Activated CD4-positive, alpha-beta memory T cell treated with anti-CD3 and anti-CD28 coated beads for 36 hours (primary cell): ENCODE measurements at regions not wholly inside any gene's neighbourhood (a gene's known extent, or its start where the extent isn't known, plus 50 kb on each side); places are given as distances from the start of the nearest gene placed in this dataset.

Experiments used
- CTCF ChIA-PET: fragments of 350-600 bp; sonication (Branson Sonifier 250); formaldehyde crosslinking; loops from one replicate; lab custom pipeline; 2021; ENCODE audit warnings: antibody characterized with exemption, inconsistent platforms; lab: Charles Lee
- POLR2A ChIA-PET: fragments of 350-600 bp; sonication (Branson Sonifier 250); formaldehyde crosslinking; loops from one replicate; lab custom pipeline; 2021; ENCODE audit warnings: antibody characterized with exemption; lab: Charles Lee
- DNase-seq: peaks from one replicate; pipeline ENCODE4 v3.0.0-alpha.2; 2020
- H3K27ac Mint-ChIP-seq: one replicate; pipeline ENCODE4 v1.8.0; 2021; ENCODE audit warnings: mixed read lengths
- H3K27me3 Mint-ChIP-seq: one replicate; pipeline ENCODE4 v1.8.0; 2021; ENCODE audit warnings: mixed read lengths
- H3K36me3 Mint-ChIP-seq: one replicate; pipeline ENCODE4 v1.8.0; 2021; ENCODE audit warnings: mixed read lengths
- H3K4me1 Mint-ChIP-seq: one replicate; pipeline ENCODE4 v1.8.0; 2021; ENCODE audit warnings: low read depth, mixed read lengths
- H3K4me3 Mint-ChIP-seq: one replicate; pipeline ENCODE4 v1.8.0; 2021; ENCODE audit warnings: mild to moderate bottlenecking, mixed read lengths
- H3K9me3 Mint-ChIP-seq: one replicate; pipeline ENCODE4 v1.8.0; 2021; ENCODE audit warnings: mixed read lengths
- intact Hi-C: fragments of 100-400 bp; cut with micrococcal nuclease; formaldehyde crosslinking; loops from one replicate; pipeline ENCODE4 v1.15.1; 2023

- Mint-ChIP-seq H3K36me3 (no peaks in the 10 kb centered on the region), H3K27me3 (no peaks in the 10 kb centered on the region), H3K4me3 (no peak overlapping the region), H3K9me3 (peaks cover 17% of the 10 kb centered on the region), H3K27ac (no peak overlapping the region), H3K4me1 (no peaks in the 10 kb centered on the region)
- ChIA-PET CTCF (no interaction called here), POLR2A (no interaction called here)
- DNase-seq = no peak
- intact Hi-C loops = no loop called here
Measured at GRCh38 chr7:125412890-125413665, 483.5 kb upstream of the POT1 start.

- ChIA-PET CTCF (no interaction called here), POLR2A (no interaction called here)
- DNase-seq = no peak
- Mint-ChIP-seq H3K27me3 (no peaks in the 10 kb centered on the region), H3K27ac (no peak overlapping the region), H3K9me3 (peaks cover 11% of the 10 kb centered on the region), H3K4me1 (no peaks in the 10 kb centered on the region), H3K4me3 (no peak overlapping the region), H3K36me3 (no peaks in the 10 kb centered on the region)
- intact Hi-C loops = no loop called here
Measured at GRCh38 chr7:125409921-125410320, 480.3 kb upstream of the POT1 start.

DNA sequence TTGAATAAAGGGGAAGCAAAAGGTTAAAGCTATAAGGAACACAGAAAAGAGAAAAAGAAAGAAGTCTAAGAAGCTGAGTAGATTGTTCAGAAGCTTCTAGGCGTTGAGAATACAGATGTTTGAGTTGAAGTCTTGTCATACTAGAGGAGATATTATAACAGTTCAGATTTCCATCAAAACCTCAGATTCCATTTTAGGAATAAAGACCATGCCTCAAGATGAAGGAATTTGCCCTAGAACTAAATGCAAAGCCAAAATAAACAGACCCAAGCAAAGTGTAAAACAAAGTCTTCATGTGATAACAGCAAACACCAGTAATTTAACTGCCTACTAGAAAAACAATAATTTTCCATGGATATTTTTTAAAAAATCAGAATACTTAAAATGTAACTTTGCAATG is 476.5 kb upstream of the POT1 start:
- no peak for DNase-seq
- H3K9me3 Mint-ChIP-seq = peaks cover 6% of the 10 kb centered on the region
- POLR2A ChIA-PET = no interaction called here
- no peak overlapping the region for H3K4me3 Mint-ChIP-seq
- no peaks in the 10 kb centered on the region for H3K36me3 Mint-ChIP-seq
- no peaks in the 10 kb centered on the region for H3K4me1 Mint-ChIP-seq
- CTCF ChIA-PET = no interaction called here
- intact Hi-C loops = no loop called here
- no peak overlapping the region for H3K27ac Mint-ChIP-seq
- no peaks in the 10 kb centered on the region for H3K27me3 Mint-ChIP-seq

- Mint-ChIP-seq H3K9me3 (peaks cover 25% of the 10 kb centered on the region), H3K4me1 (no peaks in the 10 kb centered on the region), H3K27ac (no peak overlapping the region), H3K4me3 (no peak overlapping the region), H3K36me3 (no peaks in the 10 kb centered on the region), H3K27me3 (no peaks in the 10 kb centered on the region)
- ChIA-PET CTCF (no interaction called here), POLR2A (no interaction called here)
- intact Hi-C loops = no loop called here
- no peak for DNase-seq
Measured at GRCh38 chr7:125399408-125399807, 469.8 kb upstream of the POT1 start.

DNA sequence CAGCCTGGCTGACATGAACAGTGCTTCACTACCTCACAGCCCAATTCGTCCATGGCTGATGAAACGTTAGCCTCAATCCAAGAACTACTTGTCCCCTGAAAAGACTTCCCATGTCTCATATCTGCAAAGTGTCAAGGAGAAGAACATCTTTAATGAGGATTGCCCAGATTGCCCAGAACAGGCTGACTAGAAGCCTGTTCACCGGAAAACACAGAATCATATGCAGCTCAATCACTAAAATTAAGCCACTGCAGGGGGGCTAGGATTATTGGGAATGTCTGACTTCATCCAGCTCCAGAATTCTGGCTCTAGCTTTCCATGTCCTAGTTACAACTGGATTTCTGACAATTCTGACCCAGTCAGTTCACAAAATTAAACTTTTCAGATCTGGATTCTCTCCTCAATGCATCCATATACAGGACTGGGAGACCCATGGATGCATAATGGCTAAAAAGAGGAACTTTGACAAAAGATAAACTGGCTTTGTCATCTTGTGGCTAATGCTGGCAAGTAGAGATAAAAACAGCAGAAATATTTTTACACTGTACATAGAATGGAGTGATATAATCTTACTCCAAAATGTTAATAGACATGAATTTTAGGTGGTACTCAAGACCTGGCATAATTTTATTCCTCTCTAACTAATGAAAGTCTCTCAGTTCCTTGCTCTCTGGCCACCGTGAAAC is 467.0 kb upstream of the POT1 start:
- intact Hi-C loops = no loop called here
- CTCF ChIA-PET = no interaction called here
- Mint-ChIP-seq H3K27me3 (no peaks in the 10 kb centered on the region), H3K36me3 (no peaks in the 10 kb centered on the region), H3K4me3 (no peak overlapping the region), H3K9me3 (peaks cover 28% of the 10 kb centered on the region), H3K4me1 (no peaks in the 10 kb centered on the region), H3K27ac (no peak overlapping the region)
- POLR2A ChIA-PET = no interaction called here
- no peak for DNase-seq

DNA sequence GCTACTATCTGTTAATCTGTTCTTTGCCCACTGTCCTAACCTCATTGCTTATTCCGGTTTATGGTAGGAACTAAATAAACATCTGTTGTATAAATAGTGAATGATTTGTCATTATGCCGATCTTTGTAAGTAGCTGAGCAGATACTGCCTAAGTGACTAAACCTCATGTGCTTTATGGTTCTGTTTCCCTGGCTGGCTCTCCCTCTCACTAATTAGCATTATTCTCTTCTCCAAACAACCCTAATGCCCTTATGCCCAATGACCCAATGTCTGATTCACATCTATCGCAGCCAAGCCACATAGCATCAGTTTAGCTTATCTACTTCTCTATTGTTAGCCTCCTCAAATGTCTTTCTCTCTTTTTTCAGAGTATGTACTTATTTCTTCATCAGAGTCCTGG is 462.3 kb upstream of the POT1 start:
- ChIA-PET POLR2A (no interaction called here), CTCF (no interaction called here)

DNA sequence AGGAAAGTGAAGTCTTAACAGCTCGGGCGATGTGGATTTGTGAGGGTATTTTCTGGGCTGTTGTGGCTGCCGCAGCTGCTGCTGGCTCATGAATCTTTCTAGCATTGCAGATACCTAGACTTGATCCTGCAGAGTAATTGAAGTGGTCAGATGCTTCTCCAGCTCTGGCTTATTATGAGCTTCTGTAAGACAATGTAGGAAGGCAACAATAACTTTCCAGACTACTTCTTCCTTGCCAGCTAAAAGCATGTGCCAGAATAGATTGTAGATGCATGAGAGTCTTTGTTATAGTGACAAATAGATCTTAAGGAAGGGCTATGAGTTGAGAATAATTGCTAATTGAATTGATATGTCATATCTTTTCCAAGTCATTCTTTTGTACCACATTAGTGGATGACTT is 461.4 kb upstream of the POT1 start:
- Mint-ChIP-seq H3K36me3 (no peaks in the 10 kb centered on the region), H3K27ac (no peak overlapping the region), H3K27me3 (no peaks in the 10 kb centered on the region), H3K4me3 (no peak overlapping the region), H3K4me1 (no peaks in the 10 kb centered on the region), H3K9me3 (peaks cover 16% of the 10 kb centered on the region)
- ChIA-PET CTCF (no interaction called here), POLR2A (no interaction called here)
- DNase-seq = no peak
- intact Hi-C loops = no loop called here

More for the DNA sequence above, 462.3 kb upstream of the POT1 start:
- peaks cover 21% of the 10 kb centered on the region for H3K9me3 Mint-ChIP-seq
- H3K36me3 Mint-ChIP-seq = no peaks in the 10 kb centered on the region
- no peaks in the 10 kb centered on the region for H3K27me3 Mint-ChIP-seq
- no peaks in the 10 kb centered on the region for H3K4me1 Mint-ChIP-seq
- DNase-seq = no peak
- intact Hi-C loops = no loop called here
- no peak overlapping the region for H3K4me3 Mint-ChIP-seq
- no peak overlapping the region for H3K27ac Mint-ChIP-seq

DNA sequence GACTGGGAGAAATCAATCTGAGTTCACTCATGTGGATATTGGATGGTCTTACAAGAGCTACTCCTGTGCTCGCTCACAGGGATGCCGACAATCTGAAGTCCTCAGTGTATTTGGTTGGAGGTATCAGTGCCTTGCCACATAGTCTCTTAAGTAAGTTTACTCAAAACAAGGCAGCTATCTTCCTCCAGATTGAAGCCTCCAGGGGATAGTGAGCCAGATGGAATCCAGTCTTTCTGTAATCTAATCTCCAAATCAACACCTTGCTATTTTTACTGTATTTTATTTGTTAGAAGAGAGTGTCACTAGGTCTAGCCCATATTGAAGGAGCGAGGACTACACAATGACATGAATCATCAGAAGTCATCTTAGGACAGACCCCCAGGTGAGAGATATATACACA is 456.6 kb upstream of the POT1 start:
- H3K27ac Mint-ChIP-seq = no peak overlapping the region
- intact Hi-C loops = no loop called here
- peaks cover 4% of the 10 kb centered on the region for H3K9me3 Mint-ChIP-seq
- no peaks in the 10 kb centered on the region for H3K4me1 Mint-ChIP-seq
- no peaks in the 10 kb centered on the region for H3K27me3 Mint-ChIP-seq
- POLR2A ChIA-PET = no interaction called here
- H3K36me3 Mint-ChIP-seq = no peaks in the 10 kb centered on the region
- DNase-seq = no peak
- CTCF ChIA-PET = no interaction called here
- H3K4me3 Mint-ChIP-seq = no peak overlapping the region

DNA sequence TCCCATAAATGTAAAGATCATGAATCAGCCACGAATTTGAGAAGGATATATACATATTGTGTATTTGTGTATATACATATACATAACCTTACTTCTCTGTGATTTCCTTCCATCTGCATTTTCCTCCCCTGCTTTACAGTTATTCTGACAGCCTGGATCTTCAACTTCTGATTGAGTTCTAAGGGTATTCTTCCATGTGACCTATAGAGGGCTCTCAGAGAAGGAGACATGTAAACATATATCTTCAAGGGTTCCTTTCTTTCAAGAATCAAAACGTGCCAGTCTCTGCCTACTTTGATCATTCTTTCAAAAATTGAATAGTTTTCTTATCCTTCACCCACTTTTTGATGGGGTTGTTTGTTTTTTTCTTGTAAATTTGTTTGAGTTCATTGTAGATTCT is 453.7 kb upstream of the POT1 start:
- POLR2A ChIA-PET = no interaction called here
- Mint-ChIP-seq H3K4me1 (no peaks in the 10 kb centered on the region), H3K36me3 (no peaks in the 10 kb centered on the region), H3K27me3 (no peaks in the 10 kb centered on the region), H3K9me3 (peaks cover 4% of the 10 kb centered on the region), H3K27ac (no peak overlapping the region), H3K4me3 (no peak overlapping the region)
- intact Hi-C loops = no loop called here
- CTCF ChIA-PET = no interaction called here
- no peak for DNase-seq

- H3K4me1 Mint-ChIP-seq = no peaks in the 10 kb centered on the region
- H3K9me3 Mint-ChIP-seq = peaks cover 4% of the 10 kb centered on the region
- DNase-seq = no peak
- no peaks in the 10 kb centered on the region for H3K27me3 Mint-ChIP-seq
- ChIA-PET POLR2A (no interaction called here), CTCF (no interaction called here)
- no peak overlapping the region for H3K4me3 Mint-ChIP-seq
- no peak overlapping the region for H3K27ac Mint-ChIP-seq
- H3K36me3 Mint-ChIP-seq = no peaks in the 10 kb centered on the region
- intact Hi-C loops = no loop called here
Measured at GRCh38 chr7:125382401-125382800, 452.8 kb upstream of the POT1 start.

GRCh38 chr7:125375942-125376341 is 446.3 kb upstream of the POT1 start:
- Mint-ChIP-seq H3K36me3 (no peaks in the 10 kb centered on the region), H3K4me3 (no peak overlapping the region), H3K27ac (no peak overlapping the region), H3K9me3 (peaks cover 2% of the 10 kb centered on the region), H3K27me3 (no peaks in the 10 kb centered on the region), H3K4me1 (no peaks in the 10 kb centered on the region)
- DNase-seq = no peak
- CTCF ChIA-PET = no interaction called here
- intact Hi-C loops = no loop called here
- POLR2A ChIA-PET = no interaction called here

- Mint-ChIP-seq H3K27me3 (no peaks in the 10 kb centered on the region), H3K4me3 (no peak overlapping the region), H3K36me3 (no peaks in the 10 kb centered on the region), H3K9me3 (peaks cover 4% of the 10 kb centered on the region), H3K27ac (no peak overlapping the region), H3K4me1 (no peaks in the 10 kb centered on the region)
- DNase-seq = no peak
- ChIA-PET CTCF (no interaction called here), POLR2A (no interaction called here)
- intact Hi-C loops = no loop called here
Measured at GRCh38 chr7:125370502-125370901, 440.9 kb upstream of the POT1 start.

- H3K27me3 Mint-ChIP-seq = no peaks in the 10 kb centered on the region
- intact Hi-C loops = no loop called here
Measured at GRCh38 chr7:125363873-125364272, 434.2 kb upstream of the POT1 start.

More at GRCh38 chr7:125363873-125364272, 434.2 kb upstream of the POT1 start:
- H3K4me3 Mint-ChIP-seq = no peak overlapping the region
- no peak for DNase-seq
- H3K9me3 Mint-ChIP-seq = peaks cover 12% of the 10 kb centered on the region
- H3K27ac Mint-ChIP-seq = no peak overlapping the region
- CTCF ChIA-PET = no interaction called here
- POLR2A ChIA-PET = no interaction called here
- H3K36me3 Mint-ChIP-seq = no peaks in the 10 kb centered on the region
- no peaks in the 10 kb centered on the region for H3K4me1 Mint-ChIP-seq
